Mesendoderm (in vitro differentiated cells): ENCODE measurements at regions not wholly inside any gene's neighbourhood (a gene's known extent, or its start where the extent isn't known, plus 50 kb on each side); places are given as distances from the start of the nearest gene placed in this dataset.
"Not testable (repeated sequence)": the region's sequence is repeated elsewhere in the genome, so short reads cannot be mapped to it uniquely, and the experiment has no call there.

Source experiments
- DNase-seq: peaks from one replicate; pipeline ENCODE4 v3.0.0; 2013
- H2AK5ac ChIP-seq: 2 replicates; pipeline ENCODE4 v1.6.1; 2013; ENCODE audit warnings: low read length, inconsistent platforms
- H2BK120ac ChIP-seq: 2 replicates; pipeline ENCODE4 v1.6.1; 2013; ENCODE audit warnings: low read depth, mild to moderate bottlenecking, low read length, moderate library complexity, mixed read lengths
- H2BK15ac ChIP-seq: replicated peaks from 2 replicates; pipeline ENCODE4 v1.6.1; 2013; ENCODE audit warnings: low read depth, mild to moderate bottlenecking, moderate library complexity
- H2BK5ac ChIP-seq: 2 replicates; pipeline ENCODE4 v1.6.1; 2013; ENCODE audit warnings: low read length, inconsistent platforms
- H3K18ac ChIP-seq: 2 replicates; pipeline ENCODE4 v1.6.1; 2013; ENCODE audit warnings: mild to moderate bottlenecking, low read length, mixed read lengths
- H3K23ac ChIP-seq: one replicate; pipeline ENCODE4 v1.6.1; 2013; ENCODE audit warnings: low read length
- H3K27ac ChIP-seq: 2 replicates; pipeline ENCODE4 v1.5.1; 2013; ENCODE audit warnings: low read depth, mild to moderate bottlenecking, inconsistent platforms, low read length, moderate library complexity
- H3K27me3 ChIP-seq: 2 replicates; pipeline ENCODE4 v1.6.1; 2013; ENCODE audit warnings: low read length, control low read depth, mild to moderate bottlenecking, inconsistent platforms; ENCODE audit not compliant: insufficient read depth, poor library complexity
- H3K36me3 ChIP-seq: 2 replicates; pipeline ENCODE4 v1.6.1; 2013; ENCODE audit warnings: low read length, inconsistent platforms; ENCODE audit not compliant: control insufficient read depth, insufficient read depth
- H3K4ac ChIP-seq: one replicate; pipeline ENCODE4 v1.6.1; 2013; ENCODE audit warnings: low read depth, mild to moderate bottlenecking, low read length, moderate library complexity
- H3K4me1 ChIP-seq: 2 replicates; pipeline ENCODE4 v1.6.1; 2013; ENCODE audit warnings: low read depth, low read length, inconsistent platforms; ENCODE audit not compliant: control insufficient read depth
- H3K4me2 ChIP-seq: 2 replicates; pipeline ENCODE4 v1.6.1; 2013; ENCODE audit warnings: low read length
- H3K4me3 ChIP-seq: 2 replicates; pipeline ENCODE4 v1.5.1; 2013; ENCODE audit warnings: mild to moderate bottlenecking, low read length
- H3K56ac ChIP-seq: one replicate; pipeline ENCODE4 v1.6.1; 2013; ENCODE audit warnings: low read length
- H3K79me1 ChIP-seq: 2 replicates; pipeline ENCODE4 v1.6.1; 2013; ENCODE audit warnings: low read length, inconsistent platforms
- H3K79me2 ChIP-seq: 2 replicates; pipeline ENCODE4 v1.6.1; 2013; ENCODE audit warnings: mild to moderate bottlenecking, low read length; ENCODE audit not compliant: control insufficient read depth, insufficient read depth
- H3K9ac ChIP-seq: 2 replicates; pipeline ENCODE4 v1.6.1; 2013; ENCODE audit warnings: low read length, inconsistent platforms
- H4K5ac ChIP-seq: one replicate; pipeline ENCODE4 v1.6.1; 2013; ENCODE audit warnings: low read length
- H4K8ac ChIP-seq: one replicate; pipeline ENCODE4 v1.6.1; 2013; ENCODE audit warnings: low read depth, mild to moderate bottlenecking, control low read depth, low read length, moderate library complexity
- WGBS: extraction: QIAGEN DNeasy Blood & Tissue Kit; methylation state at CpG from one replicate; pipeline ENCODE4 v1.1.7; 2013; ENCODE audit warnings: low lambda C conversion rate, missing lambda C conversion rate; ENCODE audit not compliant: insufficient coverage; ENCODE audit errors: extremely low coverage; 5-methylcytosine and 5-hydroxymethylcytosine counted together

DNA sequence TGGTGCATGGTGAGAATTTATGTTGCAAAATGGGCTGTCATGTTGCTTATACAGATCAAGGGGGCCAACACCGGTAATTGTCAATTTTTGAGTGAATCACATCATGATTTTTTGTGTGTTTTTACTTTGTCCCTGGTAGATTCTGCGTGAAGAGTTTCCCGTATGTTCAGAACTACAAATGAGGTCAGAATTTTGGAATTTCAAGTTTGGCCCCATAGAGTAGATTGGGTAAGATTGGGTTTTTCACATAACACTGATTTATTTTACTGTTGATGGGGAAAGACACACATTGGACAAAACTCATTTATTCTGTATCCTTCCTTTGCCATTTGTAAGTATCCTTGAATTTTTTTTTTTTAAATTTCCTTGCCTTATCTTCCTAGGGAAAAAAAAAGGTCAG is 158.5 kb upstream of the MXRA5 start:
- H3K9ac ChIP-seq: no peak overlapping the region
- H3K79me2 ChIP-seq: no peaks in the 10 kb centered on the region
- no peak overlapping the region for H2BK5ac ChIP-seq
- no peaks in the 10 kb centered on the region for H3K79me1 ChIP-seq
- no peak overlapping the region for H3K4me2 ChIP-seq
- DNase-seq: no peak
- no peak overlapping the region for H4K8ac ChIP-seq
- no peak overlapping the region for H2BK15ac ChIP-seq
- no peak overlapping the region for H3K18ac ChIP-seq
- no peaks in the 10 kb centered on the region for H3K4me1 ChIP-seq
- H3K56ac ChIP-seq: no peak overlapping the region
- no peaks in the 10 kb centered on the region for H3K27me3 ChIP-seq
- H3K36me3 ChIP-seq: no peaks in the 10 kb centered on the region
- no peak overlapping the region for H4K5ac ChIP-seq
- H2BK120ac ChIP-seq: no peak overlapping the region
- no peak overlapping the region for H3K27ac ChIP-seq
- H2AK5ac ChIP-seq: no peak overlapping the region
- H3K4ac ChIP-seq: no peak overlapping the region
- H3K23ac ChIP-seq: no peak overlapping the region
- H3K4me3 ChIP-seq: no peak overlapping the region
- WGBS: no CpG with 5 or more reads among the region's 3 CpGs

DNA sequence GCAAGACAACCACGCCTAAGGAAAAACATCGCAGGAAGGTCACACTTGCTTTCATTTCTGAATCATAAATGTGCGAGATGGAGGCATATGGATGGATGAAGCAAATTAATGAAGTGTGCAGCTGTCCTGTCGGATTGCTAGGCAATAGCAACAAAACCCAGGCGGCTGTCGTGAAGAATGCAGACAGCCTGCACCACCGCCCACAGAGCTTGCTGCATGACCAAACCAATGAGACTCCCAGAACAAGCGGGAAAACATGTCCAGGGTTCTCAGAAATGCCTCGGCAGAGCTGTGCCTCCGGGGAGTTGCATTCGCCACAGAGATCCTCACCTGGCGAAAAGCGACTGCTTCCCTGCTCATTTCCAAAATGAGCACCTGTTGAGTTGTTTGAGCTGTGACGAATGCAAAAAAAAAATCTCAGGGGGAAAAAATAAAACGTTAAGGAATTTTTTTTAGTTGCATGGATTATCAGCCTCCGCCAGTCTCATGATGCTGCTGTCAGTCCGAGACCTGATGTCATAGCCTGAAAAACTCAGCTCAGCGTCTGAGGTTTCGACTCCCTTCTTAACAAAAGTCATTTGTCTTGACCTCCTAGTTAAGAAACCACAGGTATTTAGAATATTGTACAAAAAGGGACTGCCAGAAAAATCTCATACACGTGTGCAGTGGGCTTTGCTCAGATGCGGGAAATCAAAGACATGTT is 155.5 kb upstream of the MXRA5 start:
- no peak overlapping the region for H3K4me2 ChIP-seq
- H3K27ac ChIP-seq: no peak overlapping the region
- no peak overlapping the region for H3K4me3 ChIP-seq
- no peak overlapping the region for H3K9ac ChIP-seq
- H3K27me3 ChIP-seq: no peaks in the 10 kb centered on the region
- H4K8ac ChIP-seq: no peak overlapping the region
- H2AK5ac ChIP-seq: no peak overlapping the region
- H3K56ac ChIP-seq: no peak overlapping the region
- H2BK15ac ChIP-seq: no peak overlapping the region
- no peak overlapping the region for H2BK5ac ChIP-seq
- H3K18ac ChIP-seq: no peak overlapping the region
- no peak for DNase-seq
- H2BK120ac ChIP-seq: no peak overlapping the region
- WGBS: no CpG with 5 or more reads among the region's 21 CpGs
- no peaks in the 10 kb centered on the region for H3K36me3 ChIP-seq
- no peaks in the 10 kb centered on the region for H3K79me2 ChIP-seq
- no peak overlapping the region for H4K5ac ChIP-seq
- no peak overlapping the region for H3K23ac ChIP-seq
- H3K4ac ChIP-seq: no peak overlapping the region
- H3K79me1 ChIP-seq: no peaks in the 10 kb centered on the region
- no peaks in the 10 kb centered on the region for H3K4me1 ChIP-seq

DNA sequence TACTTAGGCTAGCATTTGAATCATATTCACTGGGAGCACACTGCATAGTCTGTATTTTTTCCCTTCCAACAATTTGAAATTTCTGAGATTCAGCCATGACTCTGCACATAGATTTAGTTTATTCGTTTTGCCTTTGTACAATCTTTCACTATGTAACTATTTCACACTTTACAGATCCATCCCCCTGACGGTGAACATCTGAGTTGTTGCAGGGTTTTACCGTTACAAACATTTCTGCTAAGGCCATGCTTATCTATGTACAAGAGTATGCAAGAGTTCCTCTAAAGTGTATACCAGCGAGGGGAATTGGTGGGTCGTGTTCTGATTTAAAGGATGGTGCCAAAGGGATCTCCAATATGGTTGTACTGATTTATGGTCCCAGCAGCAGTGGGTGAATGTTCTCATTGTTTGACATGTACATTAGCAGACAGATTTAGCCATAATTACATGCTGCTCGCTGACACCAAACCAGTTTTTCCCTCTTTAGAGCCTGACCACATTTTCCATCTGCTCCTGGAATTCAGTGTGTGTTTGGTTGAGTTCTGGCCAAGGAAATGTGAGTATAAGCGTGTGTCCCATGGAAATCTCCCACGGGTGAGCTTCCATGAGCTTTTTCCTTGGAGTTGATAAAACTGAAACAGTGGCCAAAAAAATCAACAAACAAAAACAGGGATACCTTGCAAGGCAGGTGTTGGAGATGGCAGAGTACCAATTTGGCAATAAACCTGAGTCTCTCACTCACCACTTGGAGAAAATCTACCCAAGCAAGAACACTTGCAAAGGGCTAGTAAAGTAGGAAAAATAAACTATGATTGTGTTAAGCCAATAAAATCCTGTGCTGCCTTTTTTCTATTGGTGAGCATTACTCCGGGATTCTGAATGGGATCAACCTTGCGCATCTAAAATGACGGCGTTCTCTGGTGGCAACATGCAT is 149.7 kb upstream of the MXRA5 start:
- H4K8ac ChIP-seq, H3K36me3 ChIP-seq, H2BK15ac ChIP-seq, DNase-seq, H3K79me2 ChIP-seq, H4K5ac ChIP-seq, H3K56ac ChIP-seq, H2AK5ac ChIP-seq, H3K79me1 ChIP-seq, H3K9ac ChIP-seq, H3K27me3 ChIP-seq, H3K4me1 ChIP-seq, H3K18ac ChIP-seq, H3K27ac ChIP-seq, H3K4me2 ChIP-seq, H2BK120ac ChIP-seq, H2BK5ac ChIP-seq, H3K23ac ChIP-seq, H3K4me3 ChIP-seq, H3K4ac ChIP-seq: not testable (repeated sequence)
- no CpG with 5 or more reads among the region's 12 CpGs for WGBS

DNA sequence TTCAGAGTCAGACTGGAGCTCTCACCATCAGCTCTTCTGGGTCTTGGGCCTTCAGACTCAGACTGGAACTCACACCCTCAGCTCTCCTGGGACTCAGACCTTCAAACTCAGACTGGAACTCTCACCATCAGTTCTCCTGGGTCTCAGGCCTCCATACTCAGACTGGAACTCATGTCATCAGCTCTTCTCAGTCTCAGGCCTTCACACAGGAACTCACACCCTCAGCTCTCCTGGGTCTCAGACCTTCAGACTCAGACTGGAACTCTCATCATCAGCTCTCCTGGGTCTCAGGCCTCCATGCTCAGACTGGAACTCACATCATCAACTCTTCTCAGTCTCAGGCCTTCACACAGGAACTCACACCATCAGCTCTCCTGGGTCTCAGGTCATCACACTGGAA is 147.2 kb upstream of the MXRA5 start:
- no peak for DNase-seq
- no peak overlapping the region for H3K9ac ChIP-seq
- no peak overlapping the region for H3K27ac ChIP-seq
- H3K36me3 ChIP-seq: no peaks in the 10 kb centered on the region
- H3K27me3 ChIP-seq: no peaks in the 10 kb centered on the region
- H3K79me2 ChIP-seq: no peaks in the 10 kb centered on the region
- no peak overlapping the region for H3K23ac ChIP-seq
- H3K56ac ChIP-seq: no peak overlapping the region
- no peaks in the 10 kb centered on the region for H3K4me1 ChIP-seq
- no peak overlapping the region for H3K4ac ChIP-seq
- H4K5ac ChIP-seq: no peak overlapping the region
- H3K4me3 ChIP-seq: no peak overlapping the region
- no peak overlapping the region for H3K18ac ChIP-seq
- H4K8ac ChIP-seq: no peak overlapping the region
- H3K79me1 ChIP-seq: no peaks in the 10 kb centered on the region
- H2BK120ac ChIP-seq: no peak overlapping the region
- H2BK5ac ChIP-seq: no peak overlapping the region
- H3K4me2 ChIP-seq: no peak overlapping the region
- H2AK5ac ChIP-seq: no peak overlapping the region
- H2BK15ac ChIP-seq: no peak overlapping the region

DNA sequence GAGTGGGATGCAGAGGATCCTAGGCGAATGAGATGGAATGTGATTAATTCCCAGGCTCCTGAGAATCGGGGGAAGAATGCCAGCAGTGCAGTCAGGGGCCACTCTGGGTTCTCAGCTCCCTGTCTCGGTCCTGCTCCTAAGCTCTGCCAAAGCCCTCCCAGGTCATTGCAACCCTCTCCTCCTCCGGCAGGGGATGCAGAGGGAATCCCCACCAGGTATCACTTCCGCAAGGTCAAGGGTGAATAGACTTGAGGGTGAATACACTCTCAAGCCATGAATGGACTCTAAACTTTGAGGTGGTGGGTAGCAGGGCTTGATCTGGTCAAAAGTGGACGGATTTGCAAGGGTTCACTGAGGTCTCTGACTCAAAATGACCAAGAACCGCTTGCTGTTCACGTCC is 139.3 kb upstream of the MXRA5 start:
- Histone ChIP-seq H2AK5ac (no peak overlapping the region), H4K8ac (no peak overlapping the region), H3K4me3 (no peak overlapping the region), H3K18ac (no peak overlapping the region), H3K4me1 (no peaks in the 10 kb centered on the region), H3K27me3 (no peaks in the 10 kb centered on the region), H3K9ac (no peak overlapping the region), H2BK5ac (no peak overlapping the region), H3K79me1 (no peaks in the 10 kb centered on the region), H3K56ac (no peak overlapping the region), H3K36me3 (no peaks in the 10 kb centered on the region), H3K27ac (no peak overlapping the region), H3K23ac (no peak overlapping the region), H3K4me2 (no peak overlapping the region), H2BK15ac (no peak overlapping the region), H3K79me2 (no peaks in the 10 kb centered on the region), H3K4ac (no peak overlapping the region), H2BK120ac (no peak overlapping the region), H4K5ac (no peak overlapping the region)
- DNase-seq: peak; percentile 7
- WGBS: no CpG with 5 or more reads among the region's 8 CpGs
